ENCODE measurements at regions not wholly inside any gene's neighbourhood (a gene's known extent, or its start where the extent isn't known, plus 50 kb on each side); places are given as distances from the start of the nearest gene placed in this dataset.
"Not testable (repeated sequence)": the region's sequence is repeated elsewhere in the genome, so short reads cannot be mapped to it uniquely, and the experiment has no call there.

DNA sequence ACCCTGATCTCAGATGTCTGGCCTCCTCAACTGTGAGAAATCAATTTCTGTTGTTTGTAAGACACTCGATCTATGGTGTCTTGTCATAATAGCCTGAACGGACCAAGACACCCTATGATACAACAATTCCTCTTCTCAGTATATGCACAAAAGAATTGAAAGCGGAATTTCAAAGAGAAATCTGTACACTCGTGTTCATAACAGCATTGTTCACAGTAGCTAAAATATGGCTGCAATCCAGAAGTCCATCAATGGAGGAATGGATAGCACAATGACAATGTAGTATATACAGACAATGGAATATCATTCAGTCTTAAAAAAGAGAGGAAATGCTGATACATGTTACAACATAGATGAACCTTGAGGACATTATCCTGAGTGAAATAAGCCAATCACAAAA lies 354.6 kb downstream of the SFMBT2 start:
- no peak for DNase-seq

DNA sequence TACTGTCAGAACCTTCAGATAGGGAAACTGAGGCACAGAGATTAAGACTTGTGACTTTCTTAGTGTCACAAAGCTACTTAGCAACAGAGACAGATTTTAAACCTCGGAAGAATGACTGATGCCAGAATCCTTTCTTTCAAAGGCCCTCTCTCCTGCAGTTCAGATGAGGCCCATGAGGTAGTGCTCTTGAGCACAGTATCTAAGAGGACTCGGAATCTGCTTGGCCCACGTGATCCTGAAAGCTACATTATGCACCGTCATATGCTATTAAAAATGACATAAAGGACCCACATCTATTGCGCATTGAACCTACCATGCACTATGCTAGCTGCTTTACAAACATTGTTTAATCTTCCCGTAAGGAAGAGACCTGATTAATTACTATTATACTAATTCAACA lies 355.9 kb downstream of the SFMBT2 start:
- DNase-seq = no peak

DNA sequence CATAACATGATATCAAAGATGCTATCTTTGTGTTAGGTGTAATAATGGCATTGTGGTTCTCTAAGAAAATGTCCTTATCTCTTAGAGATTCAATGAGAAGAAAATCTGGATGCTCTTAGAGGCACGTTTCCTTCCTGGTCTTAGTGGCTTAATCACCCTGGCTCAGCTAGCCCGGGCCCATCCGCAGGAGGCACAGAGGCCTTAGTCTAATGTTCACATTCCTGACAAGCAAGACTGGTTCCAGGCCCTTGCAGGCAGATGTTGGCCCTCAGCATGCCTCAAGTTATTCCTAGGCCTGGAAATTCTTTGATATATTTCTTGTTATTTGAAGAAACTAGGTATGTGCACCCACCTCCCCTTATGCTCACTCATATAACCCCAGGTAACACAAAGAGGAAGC lies 357.6 kb downstream of the SFMBT2 start:
- DNase-seq = no peak

DNA sequence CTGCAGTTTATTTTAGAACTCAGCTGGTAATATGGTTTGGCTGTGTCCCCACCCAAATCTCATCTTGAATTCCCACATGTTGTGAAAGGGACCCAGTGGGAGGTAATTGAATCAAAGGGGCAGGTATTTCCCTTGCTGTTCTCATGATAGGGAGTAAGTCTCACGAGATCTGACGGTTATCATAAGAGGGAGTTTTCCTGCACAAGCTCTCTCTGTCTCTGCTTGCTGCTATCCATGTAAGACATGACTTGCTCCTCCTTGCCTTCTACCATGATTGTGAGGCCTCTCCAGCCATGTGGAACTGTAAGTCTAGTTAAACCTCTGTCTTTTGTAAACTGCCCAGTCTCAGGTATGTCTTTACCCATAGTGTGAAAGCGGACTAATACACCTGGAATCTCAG lies 360.8 kb downstream of the SFMBT2 start:
- not testable (repeated sequence) for DNase-seq

DNA sequence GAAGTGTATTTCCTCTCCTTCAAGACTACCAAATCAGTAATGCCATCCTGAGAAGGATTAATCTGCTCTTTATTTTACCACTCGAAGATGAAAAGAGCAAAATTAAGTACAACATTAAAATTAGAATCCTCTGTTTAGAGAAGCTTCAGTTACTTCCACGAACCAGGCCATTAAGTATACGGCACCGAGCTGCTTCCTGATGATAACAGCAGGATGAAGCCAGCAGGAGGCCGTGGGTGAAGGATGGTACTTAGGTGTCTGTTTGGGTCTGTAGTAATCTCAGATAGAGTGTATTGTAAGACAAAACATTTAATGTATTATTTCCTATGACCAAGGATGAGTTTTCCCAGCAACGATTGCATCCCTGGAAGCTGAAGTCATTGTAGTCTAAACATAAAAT lies 362.8 kb downstream of the SFMBT2 start:
- no peak for DNase-seq

DNA sequence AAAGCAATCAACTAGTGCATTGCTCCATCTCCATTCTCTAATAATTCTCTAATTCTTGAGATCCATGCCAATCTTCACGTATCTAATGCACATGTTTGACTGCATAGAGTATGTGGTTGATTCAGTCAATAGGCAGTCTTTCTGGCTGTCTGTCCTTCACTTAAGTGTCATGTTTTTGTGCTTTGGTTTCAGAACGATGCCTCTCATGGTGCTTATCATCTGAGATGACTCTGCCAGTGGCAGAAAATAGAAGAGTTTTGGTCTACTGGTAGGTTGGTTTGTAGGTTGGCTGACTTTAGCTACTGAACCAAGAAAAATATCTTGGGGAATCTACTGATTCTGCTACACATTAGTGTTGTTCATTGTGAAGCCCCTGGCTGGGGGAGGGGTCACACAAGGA lies 364.2 kb downstream of the SFMBT2 start:
- DNase-seq = no peak

DNA sequence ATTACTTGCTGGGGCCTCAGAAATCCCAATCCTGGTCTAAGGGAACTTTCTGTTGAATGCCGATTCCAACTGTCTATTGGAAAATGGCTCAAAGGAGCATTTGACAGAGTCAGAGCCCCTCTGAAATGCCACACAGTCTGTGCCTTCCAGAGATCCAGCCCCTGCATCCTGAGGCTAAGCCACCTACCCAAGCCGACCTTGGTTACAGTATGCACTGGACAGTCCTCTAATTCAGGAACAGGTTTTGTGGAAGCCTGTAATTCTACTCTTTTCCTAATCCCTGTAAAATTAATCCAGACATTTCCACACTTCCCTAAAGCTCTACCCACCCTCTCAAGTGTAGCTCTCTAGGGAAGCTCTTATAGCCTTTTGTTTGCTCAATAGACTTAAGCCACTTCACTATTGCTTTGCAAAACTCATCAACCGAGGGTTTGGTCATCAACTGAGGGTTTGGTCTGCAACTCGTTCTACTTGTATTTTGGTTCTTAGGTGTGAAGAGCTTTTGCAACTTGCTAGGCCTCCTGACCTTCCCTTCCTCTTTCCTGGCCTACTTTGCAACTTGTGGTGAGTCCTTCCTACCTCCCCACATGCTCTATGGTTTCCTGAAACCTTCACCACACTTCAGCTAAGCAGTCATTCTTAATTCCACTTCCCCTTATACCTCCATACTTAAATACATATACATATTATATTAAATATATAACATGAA lies 364.8 kb downstream of the SFMBT2 start:
- DNase-seq = no peak

DNA sequence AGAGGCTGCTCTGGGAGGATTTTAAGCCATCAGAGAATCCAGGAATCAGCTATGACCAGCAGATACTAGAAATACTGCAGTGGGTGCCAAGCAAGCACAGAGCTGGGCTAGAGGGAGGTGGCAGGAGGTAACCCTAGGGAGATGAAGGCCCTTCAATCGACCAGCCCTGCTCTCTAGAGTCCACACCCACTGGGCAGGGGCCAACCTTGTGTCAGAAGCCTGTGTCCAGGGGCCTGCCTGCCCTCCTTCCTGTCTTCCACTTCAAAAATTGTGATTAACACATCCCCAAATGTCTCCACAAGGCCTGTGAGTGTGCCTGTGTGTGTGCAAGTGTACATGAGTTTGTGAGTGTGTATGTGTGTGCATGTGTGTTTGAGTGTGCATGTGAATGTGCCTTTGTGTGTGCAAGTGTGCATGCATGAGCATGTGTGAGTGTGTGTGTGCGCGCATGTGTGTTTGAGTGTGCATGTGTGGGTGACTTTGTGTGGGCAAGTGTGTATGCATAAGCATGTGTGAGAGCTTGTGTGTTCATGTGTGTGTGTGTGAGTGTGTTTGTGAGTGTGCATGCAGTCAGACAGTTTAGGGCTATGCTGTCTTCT lies 367.7 kb downstream of the SFMBT2 start:
- no peak for DNase-seq

DNA sequence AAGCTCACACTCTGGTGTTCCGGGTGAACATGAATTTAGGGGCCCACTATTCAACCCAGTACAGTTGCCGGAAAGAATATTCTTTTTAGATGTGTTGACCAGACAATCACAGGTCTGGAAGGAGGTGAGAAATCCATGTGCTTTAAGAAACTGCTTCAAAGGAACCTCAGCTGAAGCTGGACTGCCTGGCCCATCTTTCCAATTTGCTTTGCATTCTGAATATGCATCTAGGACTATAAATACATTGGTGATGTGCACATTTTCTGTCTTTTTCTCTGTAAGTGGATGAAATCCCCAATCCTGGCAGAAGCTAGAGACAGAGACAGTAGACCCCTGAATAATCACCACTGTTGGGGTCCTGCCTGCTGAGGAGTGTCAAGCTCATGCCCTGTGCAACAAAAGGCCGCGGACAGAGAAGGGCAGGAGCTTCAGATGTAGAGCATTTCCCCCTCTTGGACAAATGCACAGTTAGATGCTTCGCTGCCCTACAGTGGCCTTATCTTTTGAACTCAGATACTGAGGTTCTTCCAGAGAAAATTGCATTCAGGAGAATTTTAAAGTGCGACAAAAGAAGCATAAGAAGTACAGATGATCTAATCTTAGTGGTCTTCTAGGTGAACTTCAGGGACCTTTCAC lies 368.3 kb downstream of the SFMBT2 start:
- no peak for DNase-seq

DNA sequence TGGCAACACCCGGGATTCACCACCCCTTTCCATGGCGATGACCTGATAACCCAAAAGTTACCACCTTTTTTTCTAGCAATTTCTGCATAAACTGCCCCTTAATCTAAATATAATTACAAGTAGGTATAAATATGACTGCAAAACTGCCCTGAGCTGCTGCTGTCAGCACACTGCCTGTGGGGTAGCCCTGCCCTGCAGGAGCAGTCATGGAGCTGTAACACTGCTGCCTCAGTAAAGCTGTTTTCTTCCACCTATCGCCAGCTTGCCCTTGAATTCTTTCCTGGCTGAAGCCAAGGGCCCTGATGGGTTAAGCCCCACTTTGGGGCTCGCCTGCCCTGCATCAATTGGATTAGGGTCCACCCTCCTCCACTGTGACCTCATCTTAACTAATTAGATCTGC lies 368.8 kb downstream of the SFMBT2 start:
- no peak for DNase-seq

DNA sequence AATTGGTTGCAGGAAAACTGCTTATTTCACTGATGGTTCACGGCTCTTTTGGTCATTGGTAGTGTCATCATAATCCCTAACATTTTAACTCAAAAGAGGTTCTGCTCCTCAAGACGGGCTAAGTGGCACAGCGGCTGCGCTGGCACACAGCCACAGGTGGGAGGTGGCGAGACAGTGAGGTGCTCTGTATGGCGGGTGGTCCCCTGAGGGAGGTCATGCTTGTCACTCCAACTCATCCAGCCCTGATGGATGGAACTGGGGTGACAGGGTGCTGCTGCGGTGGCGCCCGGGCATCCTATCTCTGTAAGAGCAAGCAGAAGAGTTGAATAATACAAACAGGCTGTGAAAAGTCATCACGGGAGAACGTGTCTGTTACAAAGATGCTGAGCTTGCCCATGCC lies 370.2 kb downstream of the SFMBT2 start:
- DNase-seq = no peak

DNA sequence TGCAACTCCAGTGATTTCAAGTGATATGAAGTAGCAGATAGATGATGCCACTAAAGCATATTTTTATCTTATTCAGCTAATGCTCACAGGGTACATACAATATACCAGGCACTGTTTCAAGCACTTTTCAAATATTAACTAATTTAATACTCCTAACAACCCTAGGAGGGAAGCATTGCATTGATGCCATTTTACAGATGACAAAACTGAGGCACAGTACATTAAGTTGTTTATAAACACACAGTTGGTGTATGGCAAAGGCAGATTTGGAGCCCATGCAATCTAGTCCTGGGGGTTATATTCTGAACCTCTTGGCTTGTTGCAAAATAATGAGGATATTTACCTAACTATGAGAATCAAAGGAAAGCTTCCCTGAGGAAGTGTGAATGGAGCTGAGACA lies 371.0 kb downstream of the SFMBT2 start:
- no peak for DNase-seq

DNA sequence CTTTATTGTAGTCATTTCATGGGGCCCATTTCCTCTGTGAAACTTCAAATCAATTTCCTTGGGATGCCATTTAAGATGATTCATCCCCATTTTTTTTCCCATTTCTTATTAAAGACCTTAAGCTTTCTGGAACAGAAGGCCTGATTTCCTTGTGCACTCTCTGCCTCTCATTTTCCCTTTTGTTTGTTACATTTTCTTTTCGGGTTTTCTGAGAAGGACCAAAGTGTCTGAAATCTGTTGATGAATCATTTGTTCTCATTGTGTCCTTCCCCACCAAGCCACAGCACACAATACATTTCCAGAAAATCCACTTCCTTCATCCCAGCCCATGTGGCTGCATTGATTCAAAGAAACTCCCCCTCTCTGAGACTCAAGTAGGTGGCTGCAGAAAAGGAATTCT lies 372.4 kb downstream of the SFMBT2 start:
- DNase-seq = no peak

DNA sequence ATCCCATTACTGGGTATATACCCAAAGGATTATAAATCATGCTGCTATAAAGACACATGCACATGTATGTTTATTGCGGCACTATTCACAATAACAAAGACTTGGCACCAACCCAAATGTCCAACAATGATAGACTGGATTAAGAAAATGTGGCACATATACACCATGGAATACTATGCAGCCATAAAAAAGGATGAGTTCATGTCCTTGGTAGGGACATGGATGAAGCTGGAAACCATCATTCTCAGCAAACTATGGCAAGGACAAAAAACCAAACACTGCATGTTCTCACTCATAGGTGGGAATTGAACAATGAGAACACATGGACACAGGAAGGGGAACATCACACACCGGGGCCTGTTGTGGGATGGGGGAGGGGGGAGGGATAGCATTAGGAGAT lies 373.4 kb downstream of the SFMBT2 start:
- not testable (repeated sequence) for DNase-seq

DNA sequence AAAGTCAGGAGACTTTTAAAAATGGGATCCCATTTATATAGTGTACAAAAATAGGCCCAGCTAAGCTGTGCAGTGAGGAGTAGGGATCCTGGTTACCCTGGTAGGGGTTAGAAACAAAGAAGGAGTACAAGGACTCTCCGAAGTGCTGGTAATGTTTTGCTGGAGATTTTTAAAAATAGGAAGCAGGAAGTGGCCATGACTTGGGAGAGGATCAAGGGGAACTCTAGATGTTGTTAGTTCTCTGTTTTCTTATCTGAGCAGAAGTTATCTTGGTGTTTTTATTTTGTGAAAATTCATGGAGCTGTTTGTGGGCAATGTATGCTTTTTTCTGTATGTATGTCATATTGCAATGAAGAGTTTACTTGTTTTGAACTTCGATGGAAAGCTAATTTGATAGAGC lies 373.9 kb downstream of the SFMBT2 start:
- DNase-seq = no peak

DNA sequence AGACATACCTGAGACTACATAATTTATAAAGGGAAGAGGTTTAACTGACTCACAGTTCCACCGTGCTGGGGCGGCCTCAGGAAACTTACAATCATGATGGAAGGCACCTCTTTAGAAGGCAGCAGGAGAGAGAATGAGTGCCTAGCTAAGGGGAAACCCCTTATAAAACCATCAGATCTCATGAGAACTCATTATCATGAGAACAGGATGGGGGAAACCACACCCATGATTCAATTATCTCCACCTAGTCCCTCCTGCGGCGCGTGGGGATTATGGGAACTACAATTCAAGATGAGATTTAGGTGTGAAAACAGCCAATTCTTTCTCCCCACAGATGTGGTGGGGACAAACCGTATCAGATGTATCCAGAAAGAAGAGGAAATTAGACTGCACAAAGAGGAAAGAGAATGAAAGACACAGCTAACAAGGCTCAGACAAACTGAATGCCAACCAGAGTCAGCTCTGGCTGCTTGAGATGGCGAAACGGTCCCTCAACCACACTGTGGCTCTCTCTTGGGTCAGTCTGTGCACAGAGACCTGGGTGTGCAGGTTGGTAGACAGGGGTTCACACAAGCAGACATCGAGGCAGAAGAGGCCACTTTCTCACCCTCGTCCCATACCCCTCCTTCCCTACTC lies 375.6 kb downstream of the SFMBT2 start:
- DNase-seq = peak; percentile 58

DNA sequence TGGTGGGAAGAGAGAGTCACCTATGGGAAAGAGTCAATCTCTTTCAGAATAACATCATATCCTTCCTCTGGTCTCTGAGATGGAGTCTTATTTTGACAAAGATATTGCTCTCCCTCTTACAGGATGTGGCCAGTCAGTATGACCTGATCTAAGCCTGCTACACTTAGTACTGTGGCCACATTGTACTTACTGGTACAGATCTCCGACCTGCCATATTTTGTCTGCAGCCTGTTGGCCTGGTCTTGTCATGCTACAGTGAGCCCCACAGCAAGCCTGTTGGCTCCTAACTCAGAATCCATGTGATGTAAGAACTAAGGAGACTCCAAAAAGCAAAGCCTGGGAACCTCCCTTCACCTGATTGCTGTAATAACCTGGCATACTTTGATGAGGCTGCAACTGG lies 377.8 kb downstream of the SFMBT2 start:
- no peak for DNase-seq

DNA sequence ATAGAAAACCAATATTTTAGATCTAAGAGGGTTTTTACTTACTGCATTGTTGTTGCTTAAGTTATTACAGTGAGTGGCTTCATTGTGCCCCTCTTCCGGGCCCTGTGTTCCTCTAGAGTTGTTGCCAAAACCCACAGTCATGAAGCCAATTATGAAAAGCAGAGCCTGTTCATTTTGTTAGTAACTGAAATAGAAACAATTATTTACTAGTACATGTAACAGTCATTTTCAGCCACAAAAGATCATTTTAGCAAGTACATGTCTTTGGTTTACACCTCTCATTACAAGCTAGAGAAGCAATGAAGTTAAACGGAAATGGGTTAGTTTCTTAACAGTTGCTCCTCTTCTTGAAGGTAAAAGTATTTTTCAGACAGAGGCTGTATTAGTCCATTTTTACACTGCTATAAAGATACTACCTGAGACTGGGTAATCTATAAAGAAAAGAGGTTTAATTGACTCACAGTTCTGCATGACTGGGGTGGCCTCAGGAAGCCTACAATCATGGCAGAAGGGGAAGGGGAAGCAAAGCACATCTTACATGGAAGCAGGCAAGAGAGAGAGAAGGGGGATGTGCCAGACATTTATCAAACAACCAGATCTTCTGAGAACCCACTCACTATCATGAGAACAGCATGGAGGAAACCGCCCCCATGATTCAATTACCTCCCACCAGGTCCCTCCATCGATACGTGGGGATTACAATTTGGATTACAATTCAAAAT lies 380.5 kb downstream of the SFMBT2 start:
- no peak for DNase-seq

DNA sequence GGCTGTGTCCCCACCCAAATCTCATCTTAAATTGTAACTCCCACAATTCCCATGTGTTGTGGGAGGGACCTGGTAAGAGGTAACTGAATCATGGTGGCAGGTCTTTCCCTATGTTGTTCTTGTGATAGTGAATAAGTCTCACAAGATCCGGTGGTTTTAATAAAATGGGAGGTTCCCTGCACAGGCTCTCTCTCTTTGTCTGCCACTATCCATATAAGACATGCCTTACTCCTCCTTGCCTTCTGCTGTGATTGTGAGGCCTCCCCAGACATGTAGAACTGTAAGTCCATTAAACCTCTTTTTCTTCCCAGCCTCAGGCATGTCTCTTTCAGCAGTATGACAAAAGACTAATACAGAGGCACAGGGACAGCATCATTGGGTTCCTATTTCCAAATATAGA lies 381.2 kb downstream of the SFMBT2 start:
- DNase-seq = no peak

DNA sequence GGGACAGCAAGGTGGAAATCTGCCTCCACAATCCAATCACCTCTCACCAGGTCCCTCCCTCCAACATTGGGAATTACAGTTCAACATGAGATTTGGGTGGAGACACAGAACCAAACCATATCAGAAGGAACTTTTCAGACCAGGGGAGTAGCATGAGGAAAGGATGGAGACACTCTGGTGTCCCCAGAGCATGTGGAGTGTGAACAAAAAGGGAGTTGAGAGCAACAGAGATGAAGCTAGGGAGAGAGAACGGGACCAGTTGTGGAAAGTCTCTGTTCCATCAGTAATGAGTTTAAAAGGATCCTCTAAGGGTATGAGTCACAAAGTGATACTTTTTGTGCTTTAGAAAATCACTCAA lies 382.0 kb downstream of the SFMBT2 start:
- DNase-seq = no peak

DNA sequence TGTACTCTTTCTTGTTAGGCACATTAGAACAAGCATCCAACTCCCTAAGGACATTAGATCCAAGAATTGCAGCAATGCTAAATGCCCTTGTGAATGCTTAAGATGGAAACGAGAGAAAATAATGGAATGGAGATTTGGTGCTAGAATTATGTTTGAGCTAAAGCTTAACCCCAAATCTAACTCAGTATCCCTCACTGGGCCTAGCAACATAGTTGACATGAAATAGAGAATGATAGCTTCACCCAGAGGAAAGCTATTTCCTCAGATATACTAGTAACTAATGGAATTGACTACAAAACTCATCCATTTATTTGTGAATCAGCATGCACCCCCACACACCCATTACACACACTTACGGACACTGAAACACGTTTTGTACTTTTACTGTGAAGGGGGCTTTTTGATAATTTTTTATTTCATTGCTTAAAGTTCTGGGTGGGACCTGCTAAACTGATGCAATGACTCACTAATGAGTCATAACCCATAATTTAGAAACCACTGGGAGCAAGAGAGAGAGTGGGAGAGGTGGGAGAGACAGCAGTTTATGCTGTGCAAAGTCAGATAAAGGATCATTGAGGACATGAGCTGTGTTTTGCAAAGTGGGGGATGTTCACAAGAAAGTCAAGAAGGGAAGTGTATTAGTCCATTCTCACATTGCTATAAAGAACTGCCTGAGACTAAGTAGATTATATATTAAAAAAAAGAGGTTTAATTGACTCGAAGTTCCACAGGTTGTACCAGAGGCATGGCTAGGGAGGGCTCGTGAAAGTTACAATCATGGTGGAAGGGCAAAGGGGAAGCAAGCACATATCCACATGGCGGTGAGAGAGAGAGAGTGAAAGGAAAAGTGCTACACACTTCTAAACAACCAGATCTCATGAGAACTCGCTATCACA lies 382.7 kb downstream of the SFMBT2 start:
- no peak for DNase-seq

DNA sequence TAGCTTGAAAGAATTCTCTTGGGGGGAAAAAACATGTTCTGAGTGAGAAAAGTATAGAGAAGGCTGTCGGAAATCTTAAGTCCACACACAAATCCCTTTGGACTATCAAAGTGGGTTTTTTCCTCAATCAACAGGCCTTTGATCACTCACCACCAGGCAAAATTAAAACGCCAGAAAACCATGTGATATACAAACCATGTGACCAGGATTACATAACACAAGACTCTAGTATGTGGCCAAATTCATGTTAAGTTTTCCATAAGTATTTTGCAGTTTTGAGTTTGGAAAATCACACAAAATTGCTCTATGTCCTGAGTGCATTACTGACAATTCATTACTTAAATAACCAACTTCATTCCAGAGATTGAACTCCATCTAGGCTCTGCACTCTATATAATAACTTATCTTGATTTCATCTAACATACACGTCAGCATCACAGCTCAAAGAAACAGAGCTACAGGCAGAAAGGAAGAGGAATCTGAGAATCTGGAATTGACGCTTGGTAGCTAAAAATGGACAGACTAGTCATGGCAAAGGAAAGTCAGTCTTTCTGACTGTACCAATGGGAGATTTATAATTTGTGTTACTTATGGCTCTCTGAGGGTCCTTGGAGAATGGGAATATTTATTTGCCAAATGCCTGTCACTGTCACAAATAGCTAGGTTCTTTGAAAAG lies 383.5 kb downstream of the SFMBT2 start:
- no peak for DNase-seq

Measured in activated CD4-positive, alpha-beta T cell treated with anti-CD3 and anti-CD28 coated beads for 48 hours (primary cell).